ENCODE measurements at regions not wholly inside any gene's neighbourhood (a gene's known extent, or its start where the extent isn't known, plus 50 kb on each side); places are given as distances from the start of the nearest gene placed in this dataset.

DNA sequence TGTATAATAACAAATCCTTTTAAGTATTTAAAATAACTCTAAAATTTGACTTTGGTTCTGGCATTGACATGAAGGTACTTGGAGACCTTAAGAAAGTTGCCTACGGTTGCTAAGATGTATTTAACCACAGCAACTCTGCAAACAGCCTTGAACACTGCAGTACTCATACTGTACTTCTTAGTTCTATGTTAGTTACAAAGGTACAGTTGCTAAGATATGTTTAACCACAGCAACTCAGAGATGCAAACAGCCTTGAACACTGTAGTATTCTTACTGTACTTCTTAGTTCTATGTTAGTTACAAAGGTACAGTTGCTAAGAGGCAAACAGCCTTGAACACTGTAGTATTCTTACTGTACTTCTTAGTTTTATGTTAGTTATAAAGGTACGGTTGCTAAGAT lies 268.3 kb upstream of the MIR17HG start:
- in situ Hi-C loops (cut with MboI; ENCODE audit: low pct_ligation_motif_present in 1 of 4, low pct_unique_long_range_greater_than_20kb in 1 of 4, low sequenced_read_pairs in 3 of 4) = no loop called here
- TF ChIP-seq POLR2A (IDR thresholded peaks at IDR 0.05) (no peak), CTCF (IDR thresholded peaks at IDR 0.05) (no peak), POLR2AphosphoS5 (IDR thresholded peaks at IDR 0.05) (no peak), EP300 (IDR thresholded peaks at IDR 0.05; ENCODE audit: low read depth) (no peak)
- intact Hi-C loops (cut with DNase I; ENCODE audit: low total_unique reads) = no loop called here
- Histone ChIP-seq H3K4me1 (peaks cover 0 to 4% (median 0%) of the 10 kb centered on the region in 4 donors), H3K4me3 (no peak overlapping the region), H3K27me3 (no peaks in the 10 kb centered on the region), H3K27ac (no peak overlapping the region), H3K9me3 (no peaks in the 10 kb centered on the region), H3K36me3 (no peaks in the 10 kb centered on the region)
- DNase-seq = no peak
- 68 to 84% methylated on average over 2 of the region's 2 CpGs for WGBS, 2 donors (ENCODE audit: low coverage in 1 of 2)

DNA sequence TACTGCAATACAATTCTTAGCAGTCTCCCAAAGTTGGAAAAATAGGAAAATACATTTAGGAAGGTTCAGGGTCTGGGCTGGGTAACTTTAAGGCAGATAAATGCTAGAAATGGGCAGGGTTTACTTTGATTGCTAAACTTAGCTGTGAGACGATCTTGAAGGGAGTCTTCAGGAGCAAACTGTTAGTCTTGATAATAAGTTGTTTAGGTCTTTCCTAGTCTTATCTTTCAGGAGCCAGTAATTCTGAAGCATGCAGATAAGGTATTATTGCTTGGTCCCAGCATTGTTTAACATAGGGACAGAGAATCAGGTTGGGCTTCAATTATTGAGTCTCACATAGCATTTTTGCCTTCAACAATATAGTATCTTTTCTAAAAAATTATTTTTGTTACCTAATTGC lies 262.4 kb upstream of the MIR17HG start:
- Histone ChIP-seq H3K4me3 (no peak overlapping the region), H3K9me3 (no peaks in the 10 kb centered on the region), H3K4me1 (no peaks in the 10 kb centered on the region), H3K36me3 (no peaks in the 10 kb centered on the region), H3K27ac (no peak overlapping the region), H3K27me3 (no peaks in the 10 kb centered on the region)
- intact Hi-C loops (cut with DNase I; ENCODE audit: low total_unique reads) = no loop called here
- DNase-seq = no peak
- WGBS, 2 donors (ENCODE audit: low coverage in 1 of 2) = 37 to 44% methylated on average over 1 of the region's 1 CpG
- TF ChIP-seq POLR2AphosphoS5 (IDR thresholded peaks at IDR 0.05) (no peak), EP300 (IDR thresholded peaks at IDR 0.05; ENCODE audit: low read depth) (no peak), CTCF (IDR thresholded peaks at IDR 0.05) (no peak), POLR2A (IDR thresholded peaks at IDR 0.05) (no peak)
- in situ Hi-C loops (cut with MboI; ENCODE audit: low pct_ligation_motif_present in 1 of 4, low pct_unique_long_range_greater_than_20kb in 1 of 4, low sequenced_read_pairs in 3 of 4) = no loop called here

GRCh38 chr13:91086936-91087716 lies 260.4 kb upstream of the MIR17HG start:
- H3K4me3 ChIP-seq = no peak overlapping the region
- no peaks in the 10 kb centered on the region for H3K4me1 ChIP-seq
- 26% methylated on average over 2 of the region's 2 CpGs for WGBS, 2 donors (ENCODE audit: low coverage in 1 of 2)
- H3K27ac ChIP-seq = no peak overlapping the region
- H3K36me3 ChIP-seq = no peaks in the 10 kb centered on the region
- intact Hi-C loops (cut with DNase I; ENCODE audit: low total_unique reads) = no loop called here
- no peaks in the 10 kb centered on the region for H3K27me3 ChIP-seq
- no peaks in the 10 kb centered on the region for H3K9me3 ChIP-seq
- in situ Hi-C loops (cut with MboI; ENCODE audit: low pct_ligation_motif_present in 1 of 4, low pct_unique_long_range_greater_than_20kb in 1 of 4, low sequenced_read_pairs in 3 of 4) = no loop called here
- DNase-seq = no peak
- TF ChIP-seq CTCF (IDR thresholded peaks at IDR 0.05) = no peak
- no peak for TF ChIP-seq POLR2A (IDR thresholded peaks at IDR 0.05)
- no peak for TF ChIP-seq EP300 (IDR thresholded peaks at IDR 0.05; ENCODE audit: low read depth)
- no peak for TF ChIP-seq POLR2AphosphoS5 (IDR thresholded peaks at IDR 0.05)

DNA sequence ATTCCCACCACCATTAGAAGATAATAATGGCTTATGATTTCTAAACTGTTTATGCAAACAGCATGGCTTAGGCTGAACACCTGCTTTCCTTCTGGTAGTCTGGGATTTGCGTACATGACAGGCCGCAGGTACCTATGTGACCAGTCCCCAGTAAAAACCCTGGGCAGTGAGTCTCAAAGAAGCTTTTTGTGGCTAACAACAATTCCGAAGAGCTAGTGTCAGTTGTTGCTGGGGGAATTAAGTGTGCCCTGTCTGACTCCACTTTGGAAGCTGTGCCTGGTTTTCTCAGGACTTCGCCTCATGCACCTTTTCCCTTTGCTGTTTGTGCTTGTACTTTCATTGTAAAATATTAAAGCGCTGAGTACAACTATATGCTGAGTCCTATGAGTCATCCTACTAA lies 250.2 kb upstream of the MIR17HG start:
- H3K27ac ChIP-seq = no peak overlapping the region
- TF ChIP-seq POLR2A (IDR thresholded peaks at IDR 0.05) (no peak), POLR2AphosphoS5 (IDR thresholded peaks at IDR 0.05) (no peak), EP300 (IDR thresholded peaks at IDR 0.05; ENCODE audit: low read depth) (no peak), CTCF (IDR thresholded peaks at IDR 0.05) (no peak)
- no peaks in the 10 kb centered on the region for H3K4me1 ChIP-seq
- no peak overlapping the region for H3K4me3 ChIP-seq
- no peaks in the 10 kb centered on the region for H3K9me3 ChIP-seq
- DNase-seq = no peak
- H3K36me3 ChIP-seq = no peaks in the 10 kb centered on the region
- in situ Hi-C loops (cut with MboI; ENCODE audit: low pct_ligation_motif_present in 1 of 4, low pct_unique_long_range_greater_than_20kb in 1 of 4, low sequenced_read_pairs in 3 of 4) (no loop called here), intact Hi-C loops (cut with DNase I; ENCODE audit: low total_unique reads) (no loop called here)
- WGBS, 2 donors (ENCODE audit: low coverage in 1 of 2) = 83 to 100% methylated on average over 1 to 5 of the region's 5 CpGs
- H3K27me3 ChIP-seq = no peaks in the 10 kb centered on the region
